H1 (cell line): ENCODE measurements at regions not wholly inside any gene's neighbourhood (a gene's known extent, or its start where the extent isn't known, plus 50 kb on each side); places are given as distances from the start of the nearest gene placed in this dataset.

Experiments
- CTCF ChIA-PET: fragments of 300-600 bp; sonication (Branson Sonifier 250); formaldehyde crosslinking; loops from one replicate; lab custom pipeline; 2021; ENCODE audit not compliant: partially characterized antibody; lab: Charles Lee
- POLR2A ChIA-PET: fragments of 300-600 bp; sonication (Branson Sonifier 250); formaldehyde crosslinking; loops from one replicate; lab custom pipeline; 2021; ENCODE audit warnings: inconsistent platforms; ENCODE audit not compliant: partially characterized antibody; lab: Charles Lee
- DNase-seq, 2 experiments: peaks; one replicate each; pipeline versions ENCODE4 v3.0.0 to v3.0.0-alpha.2; 2010 to 2022; ENCODE audit warnings: low spot score in 2 of 2, low read depth in 1 of 2, mixed read lengths in 1 of 2
- FAIRE-seq: peaks from 2 replicates; lab custom pipeline; 2011; peaks lifted over from hg19 to GRCh38; lab: Jason Lieb, UNC
- H2AFZ ChIP-seq: 2 replicates; pipeline ENCODE4 v1.8.1; 2012; ENCODE audit warnings: low read length, inconsistent platforms
- H2AK5ac ChIP-seq: 2 replicates; pipeline ENCODE4 v1.6.1; 2013; ENCODE audit warnings: low read depth, low read length
- H2BK120ac ChIP-seq: replicated peaks from 2 replicates; pipeline ENCODE3; 2013; ENCODE audit warnings: low read depth, low read length, inconsistent platforms
- H2BK12ac ChIP-seq: 2 replicates; pipeline ENCODE4 v1.6.1; 2013; ENCODE audit warnings: low read depth, low read length
- H2BK15ac ChIP-seq: 2 replicates; pipeline ENCODE4 v1.6.1; 2013; ENCODE audit warnings: low read length
- H2BK20ac ChIP-seq: 2 replicates; pipeline ENCODE4 v1.6.1; 2013; ENCODE audit warnings: low read length
- H2BK5ac ChIP-seq: 2 replicates; pipeline ENCODE4 v1.6.1; 2013; ENCODE audit warnings: low read depth, low read length
- H3K14ac ChIP-seq: 2 replicates; pipeline ENCODE4 v1.6.1; 2013; ENCODE audit warnings: inconsistent platforms; ENCODE audit not compliant: insufficient read length
- H3K18ac ChIP-seq: 2 replicates; pipeline ENCODE4 v1.6.1; 2013; ENCODE audit warnings: low read length; ENCODE audit errors: extremely low read depth
- H3K23ac ChIP-seq: 2 replicates; pipeline ENCODE4 v1.6.1; 2013; ENCODE audit warnings: inconsistent platforms; ENCODE audit not compliant: insufficient read length
- H3K23me2 ChIP-seq: 2 replicates; pipeline ENCODE4 v1.6.1; 2013; ENCODE audit warnings: low read depth, low read length
- H3K27ac ChIP-seq: 2 replicates; pipeline ENCODE4 v1.6.1; 2011; ENCODE audit warnings: low read depth, low read length, inconsistent platforms
- H3K27me3 ChIP-seq, 4 experiments: replicated peaks in 1 of 4; 1 replicate in 1 of 4; 2 replicates in 3 of 4; pipeline versions ENCODE4 v1.6.1 to v1.8.1; 2011 to 2013; ENCODE audit warnings: low read length in 3 of 4, mild to moderate bottlenecking in 3 of 4, inconsistent platforms in 2 of 4, mixed read lengths in 2 of 4, moderate library complexity in 1 of 4; ENCODE audit not compliant: control insufficient read depth in 3 of 4, insufficient read depth in 3 of 4; ENCODE audit errors: extremely low read depth in 1 of 4
- H3K36me3 ChIP-seq, 4 experiments: 2 replicates each; pipeline versions ENCODE4 v1.6.1 to v1.8.1; 2011 to 2013; ENCODE audit warnings: mild to moderate bottlenecking in 4 of 4, low read length in 3 of 4, moderate library complexity in 2 of 4, control low read depth in 1 of 4, inconsistent platforms in 1 of 4; ENCODE audit not compliant: insufficient read depth in 4 of 4, control insufficient read depth in 2 of 4
- H3K4ac ChIP-seq: replicated peaks from 2 replicates; pipeline ENCODE3; 2013; ENCODE audit warnings: low read length, low read depth, mixed read lengths, inconsistent platforms; ENCODE audit not compliant: insufficient read length
- H3K4me1 ChIP-seq, 4 experiments: replicated peaks in 1 of 4; 1 replicate in 1 of 4; 2 replicates in 3 of 4; pipeline versions ENCODE4 v1.6.1 to v1.8.1; 2011 to 2013; ENCODE audit warnings: low read length in 3 of 4, inconsistent platforms in 2 of 4, mixed read lengths in 1 of 4; ENCODE audit not compliant: insufficient read depth in 4 of 4, control insufficient read depth in 3 of 4
- H3K4me2 ChIP-seq, 2 experiments: 2 replicates each; pipeline versions ENCODE4 v1.6.1 to v1.8.1; 2011 to 2013; ENCODE audit warnings: low read depth in 2 of 2, low read length in 2 of 2, control low read depth in 1 of 2, inconsistent platforms in 1 of 2, mild to moderate bottlenecking in 1 of 2; ENCODE audit not compliant: insufficient read depth in 1 of 2
- H3K4me3 ChIP-seq, 4 experiments: fragments of 200-600, 300-600 bp in 1 of 4; sonication (generic), shearing (Covaris generic), sonication (Bioruptor Twin) in 1 of 4; 2 replicates each; pipeline versions ENCODE4 v1.5.1 to v1.8.1; 2011 to 2016; ENCODE audit warnings: low read length in 4 of 4, low read depth in 3 of 4, control low read depth in 2 of 4, inconsistent platforms in 2 of 4, mild to moderate bottlenecking in 2 of 4, mixed read lengths in 1 of 4, moderate library complexity in 1 of 4; ENCODE audit not compliant: insufficient read depth in 2 of 4; ENCODE audit errors: extremely low read depth in 1 of 4
- H3K56ac ChIP-seq: replicated peaks from 2 replicates; pipeline ENCODE3; 2013; ENCODE audit warnings: low read depth, mild to moderate bottlenecking, mixed read lengths, low read length, inconsistent platforms; ENCODE audit not compliant: insufficient read length
- H3K79me1 ChIP-seq: 2 replicates; pipeline ENCODE4 v1.6.1; 2013; ENCODE audit warnings: low read depth, low read length, control low read depth
- H3K79me2 ChIP-seq, 2 experiments: 2 replicates each; pipeline versions ENCODE4 v1.6.1 to v1.8.1; 2012 to 2013; ENCODE audit warnings: low read length in 2 of 2, mild to moderate bottlenecking in 2 of 2, inconsistent platforms in 1 of 2; ENCODE audit not compliant: insufficient read depth in 2 of 2, control insufficient read depth in 1 of 2
- H3K9ac ChIP-seq, 4 experiments: replicated peaks in 1 of 4; 1 replicate in 1 of 4; 2 replicates in 3 of 4; pipeline versions ENCODE4 v1.6.1 to v1.8.1; 2011 to 2013; ENCODE audit warnings: low read depth in 3 of 4, low read length in 3 of 4, control low read depth in 2 of 4, mild to moderate bottlenecking in 2 of 4, moderate library complexity in 2 of 4, inconsistent platforms in 1 of 4; ENCODE audit errors: extremely low read depth in 1 of 4
- H3K9me3 ChIP-seq, 2 experiments: 2 replicates each; pipeline versions ENCODE4 v1.6.1 to v1.8.1; 2012 to 2013; ENCODE audit warnings: mild to moderate bottlenecking in 2 of 2, moderate library complexity in 2 of 2, control low read depth in 1 of 2, inconsistent platforms in 1 of 2, low read depth in 1 of 2, low read length in 1 of 2, mixed read lengths in 1 of 2; ENCODE audit not compliant: insufficient read depth in 2 of 2
- H4K20me1 ChIP-seq, 2 experiments: replicated peaks in 1 of 2; 2 replicates each; pipeline versions ENCODE3 to v1.8.1; 2011 to 2013; ENCODE audit warnings: inconsistent platforms in 2 of 2, low read length in 2 of 2, mild to moderate bottlenecking in 1 of 2; ENCODE audit not compliant: insufficient read depth in 2 of 2, control insufficient read depth in 1 of 2
- H4K5ac ChIP-seq: 2 replicates; pipeline ENCODE4 v1.6.1; 2013; ENCODE audit warnings: low read length, low read depth, mixed read lengths, inconsistent platforms; ENCODE audit not compliant: insufficient read length
- H4K8ac ChIP-seq: 2 replicates; pipeline ENCODE4 v1.8.0; 2013; ENCODE audit warnings: mild to moderate bottlenecking, moderate library complexity, low read length, inconsistent platforms; ENCODE audit not compliant: insufficient read depth; ENCODE audit errors: extremely low read depth
- H4K91ac ChIP-seq: replicated peaks from 2 replicates; pipeline ENCODE3; 2013; ENCODE audit warnings: low read length, mixed read lengths, inconsistent platforms; ENCODE audit not compliant: insufficient read length
- BACH1 ChIP-seq: IDR thresholded peaks from 2 replicates; pipeline ENCODE4 v1.6.1; 2012; ENCODE audit warnings: low read length, improper control_type of control experiment
- CTBP2 ChIP-seq: IDR thresholded peaks from 2 replicates; pipeline ENCODE4 v1.7.0; 2011; ENCODE audit warnings: borderline replicate concordance, mild to moderate bottlenecking, moderate library complexity, mixed read lengths, low read length; ENCODE audit not compliant: insufficient read depth, insufficient read length
- EP300 ChIP-seq, 2 experiments: IDR thresholded peaks; 1 replicate in 1 of 2; 2 replicates in 1 of 2; pipeline ENCODE4 v1.6.1; 2011 to 2012; ENCODE audit warnings: low read depth in 2 of 2, low read length in 2 of 2, mild to moderate bottlenecking in 2 of 2, borderline replicate concordance in 1 of 2, inconsistent platforms in 1 of 2, moderate library complexity in 1 of 2
- EZH2 ChIP-seq: fragments of 200-600 bp; sonication (generic); IDR thresholded peaks from 2 replicates; pipeline ENCODE4 v1.7.1; 2012; ENCODE audit warnings: low read depth, mild to moderate bottlenecking, moderate library complexity, low read length, inconsistent platforms; ENCODE audit not compliant: severe bottlenecking
- HDAC6 ChIP-seq: IDR thresholded peaks from one replicate; pipeline ENCODE4 v1.7.1; 2012; ENCODE audit warnings: low read depth, mild to moderate bottlenecking, inconsistent platforms, low read length, moderate library complexity
- PHF8 ChIP-seq: fragments of 200-600 bp; sonication (generic); conservative IDR thresholded peaks from 2 replicates; pipeline ENCODE4 v1.7.1; 2012; ENCODE audit warnings: low read depth, mild to moderate bottlenecking, inconsistent platforms, low read length, moderate library complexity
- SIX5 ChIP-seq: IDR thresholded peaks from 2 replicates; pipeline ENCODE4 v1.6.1; 2011; ENCODE audit warnings: mild to moderate bottlenecking, low read depth, low read length
- SP4 ChIP-seq: IDR thresholded peaks from 2 replicates; pipeline ENCODE4 v1.6.1; 2012; ENCODE audit warnings: low read length, inconsistent platforms
- TBP ChIP-seq: IDR thresholded peaks from 2 replicates; pipeline ENCODE4 v1.6.1; 2011; ENCODE audit warnings: low read depth, low read length, improper control_type of control experiment
- TCF12 ChIP-seq: IDR thresholded peaks from 2 replicates; pipeline ENCODE4 v1.6.1; 2011; ENCODE audit warnings: low read depth, mild to moderate bottlenecking, low read length
- TEAD4 ChIP-seq: IDR thresholded peaks from 2 replicates; pipeline ENCODE4 v1.6.1; 2012; ENCODE audit warnings: low read depth, low read length, inconsistent platforms, mixed read lengths
- YY1 ChIP-seq: IDR thresholded peaks from 2 replicates; pipeline ENCODE4 v1.6.1; 2011; ENCODE audit warnings: low read depth, mild to moderate bottlenecking, low read length
- WGBS, 2 experiments: shearing (Covaris generic) in 1 of 2; methylation state at CpG; one replicate each; pipeline versions ENCODE4 v1.1.6 to v1.1.7; 2013 to 2015; ENCODE audit warnings: low lambda C conversion rate in 2 of 2, mixed read lengths in 2 of 2, inconsistent platforms in 1 of 2, low coverage in 1 of 2, missing lambda C conversion rate in 1 of 2; ENCODE audit not compliant: insufficient replicate concordance in 2 of 2, insufficient coverage in 1 of 2, insufficient read length in 1 of 2; ENCODE audit errors: extremely low coverage in 1 of 2, missing lambda C conversion rate in 1 of 2; 5-methylcytosine and 5-hydroxymethylcytosine counted together
- TF ChIP-seq, protein P1 (sequence below): IDR thresholded peaks from 2 replicates; pipeline ENCODE4 v1.6.1; 2011; ENCODE audit warnings: low read length, improper control_type of control experiment
- TF ChIP-seq, protein P2 (sequence below): IDR thresholded peaks from 2 replicates; pipeline ENCODE4 v1.6.1; 2012; ENCODE audit warnings: inconsistent platforms

DNA sequence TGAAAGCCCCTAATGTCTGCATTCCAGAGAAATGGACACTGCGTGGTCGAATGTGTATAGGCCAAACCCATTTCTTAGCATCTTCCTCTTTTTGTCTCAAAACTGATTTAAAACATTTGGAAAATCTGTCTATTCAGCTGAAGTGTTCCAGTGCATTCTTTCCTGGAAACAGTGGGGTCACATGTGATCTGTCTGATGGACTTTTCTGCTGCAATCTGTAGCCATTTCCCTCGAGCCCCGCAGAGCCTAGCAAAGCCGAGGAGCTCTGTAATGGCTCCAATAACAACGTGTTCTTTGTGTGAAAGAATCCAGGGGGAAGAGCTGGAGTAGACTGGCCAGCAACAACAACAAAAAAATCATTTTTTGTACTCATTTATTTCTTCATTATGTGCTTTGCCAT lies 329.3 kb downstream of the BARHL2 start:
- WGBS, 2 experiments = 91% methylated on average over 6 of the region's 6 CpGs; no CpG with 5 or more reads in 1 of the 2 experiments
- H4K8ac ChIP-seq = no peak overlapping the region
- H3K23me2 ChIP-seq = no peaks in the 10 kb centered on the region
- CTCF ChIA-PET = interaction anchor here (1.0 to 1.6 kb wide), 5 partner anchors 10 to 336 kb away, joined by 3 to 8 read pairs (median 3); no protein-coding TSS in a partner anchor
- H2BK12ac ChIP-seq = no peak overlapping the region
- no peaks in the 10 kb centered on the region for H4K20me1 ChIP-seq
- no peak overlapping the region for H2BK15ac ChIP-seq
- H2BK120ac ChIP-seq = no peak overlapping the region
- no peaks in the 10 kb centered on the region for H3K27me3 ChIP-seq
- H2BK20ac ChIP-seq = no peak overlapping the region
- POLR2A ChIA-PET = no interaction called here
- no peaks in the 10 kb centered on the region for H3K36me3 ChIP-seq
- FAIRE-seq (no peak), DNase-seq (no peak)
- no peak overlapping the region for H3K14ac ChIP-seq
- no peak overlapping the region for H3K23ac ChIP-seq
- H3K4me1 ChIP-seq = no peaks in the 10 kb centered on the region
- H3K56ac ChIP-seq = no peak overlapping the region
- H3K4me2 ChIP-seq = no peak overlapping the region
- H3K27ac ChIP-seq = no peak overlapping the region
- H4K91ac ChIP-seq = no peak overlapping the region
- H3K4me3 ChIP-seq = no peak overlapping the region
- no peak overlapping the region for H3K4ac ChIP-seq
- H2BK5ac ChIP-seq = no peak overlapping the region
- H3K9ac ChIP-seq = no peak overlapping the region
- no peak overlapping the region for H3K18ac ChIP-seq
- no peak overlapping the region for H2AK5ac ChIP-seq
- H3K79me2 ChIP-seq = no peaks in the 10 kb centered on the region
- no peak overlapping the region for H4K5ac ChIP-seq
- H2AFZ ChIP-seq = peak overlapping the region; percentile 51
- no peaks in the 10 kb centered on the region for H3K9me3 ChIP-seq
- H3K79me1 ChIP-seq = no peaks in the 10 kb centered on the region
- TF ChIP-seq EZH2 = no peak
- TF ChIP-seq, protein P1, sequence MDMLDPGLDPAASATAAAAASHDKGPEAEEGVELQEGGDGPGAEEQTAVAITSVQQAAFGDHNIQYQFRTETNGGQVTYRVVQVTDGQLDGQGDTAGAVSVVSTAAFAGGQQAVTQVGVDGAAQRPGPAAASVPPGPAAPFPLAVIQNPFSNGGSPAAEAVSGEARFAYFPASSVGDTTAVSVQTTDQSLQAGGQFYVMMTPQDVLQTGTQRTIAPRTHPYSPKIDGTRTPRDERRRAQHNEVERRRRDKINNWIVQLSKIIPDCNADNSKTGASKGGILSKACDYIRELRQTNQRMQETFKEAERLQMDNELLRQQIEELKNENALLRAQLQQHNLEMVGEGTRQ = no peak
- TF ChIP-seq BACH1 = no peak
- no peak for TF ChIP-seq EP300 (IDR thresholded peaks at IDR 0.05; ENCODE audit: borderline replicate concordance in 1 of 2, low read depth in 2 of 2, low read length in 2 of 2)
- no peak for TF ChIP-seq PHF8
- no peak for TF ChIP-seq TEAD4
- TF ChIP-seq TCF12 = no peak
- no peak for TF ChIP-seq HDAC6
- no peak for TF ChIP-seq YY1
- TF ChIP-seq TBP = no peak
- TF ChIP-seq SP4 = no peak
- TF ChIP-seq, protein P2, sequence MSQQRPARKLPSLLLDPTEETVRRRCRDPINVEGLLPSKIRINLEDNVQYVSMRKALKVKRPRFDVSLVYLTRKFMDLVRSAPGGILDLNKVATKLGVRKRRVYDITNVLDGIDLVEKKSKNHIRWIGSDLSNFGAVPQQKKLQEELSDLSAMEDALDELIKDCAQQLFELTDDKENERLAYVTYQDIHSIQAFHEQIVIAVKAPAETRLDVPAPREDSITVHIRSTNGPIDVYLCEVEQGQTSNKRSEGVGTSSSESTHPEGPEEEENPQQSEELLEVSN = no peak
- no peak for TF ChIP-seq SIX5
- TF ChIP-seq CTBP2 = no peak
